ENCODE measurements at regions not wholly inside any gene's neighbourhood (a gene's known extent, or its start where the extent isn't known, plus 50 kb on each side); places are given as distances from the start of the nearest gene placed in this dataset.

DNA sequence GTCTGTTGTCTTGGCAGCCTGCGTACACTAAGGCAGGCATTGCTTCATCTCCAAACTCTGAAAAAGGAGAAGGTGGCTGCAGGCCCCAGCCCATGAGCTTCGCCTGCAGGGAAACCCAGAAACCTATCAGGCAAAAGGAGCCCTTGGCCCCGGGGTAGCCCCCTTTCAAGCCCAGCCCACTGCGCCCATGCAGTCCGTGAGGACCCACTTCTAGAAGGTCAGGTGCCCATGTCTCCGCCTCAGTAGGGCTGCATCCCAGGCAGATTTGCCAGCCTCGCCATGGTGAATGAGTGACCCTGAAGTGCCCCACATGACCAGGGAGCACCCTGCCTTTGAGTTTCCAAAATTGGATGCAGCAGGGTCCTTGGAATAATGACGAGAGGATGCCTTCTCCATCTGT lies 1158.4 kb downstream of the BRD1 start:
- TF ChIP-seq POLR2AphosphoS5 (IDR thresholded peaks at IDR 0.05) (no peak), POLR2A (IDR thresholded peaks at IDR 0.05) (no peak)
- TF ChIP-seq, protein P1, sequence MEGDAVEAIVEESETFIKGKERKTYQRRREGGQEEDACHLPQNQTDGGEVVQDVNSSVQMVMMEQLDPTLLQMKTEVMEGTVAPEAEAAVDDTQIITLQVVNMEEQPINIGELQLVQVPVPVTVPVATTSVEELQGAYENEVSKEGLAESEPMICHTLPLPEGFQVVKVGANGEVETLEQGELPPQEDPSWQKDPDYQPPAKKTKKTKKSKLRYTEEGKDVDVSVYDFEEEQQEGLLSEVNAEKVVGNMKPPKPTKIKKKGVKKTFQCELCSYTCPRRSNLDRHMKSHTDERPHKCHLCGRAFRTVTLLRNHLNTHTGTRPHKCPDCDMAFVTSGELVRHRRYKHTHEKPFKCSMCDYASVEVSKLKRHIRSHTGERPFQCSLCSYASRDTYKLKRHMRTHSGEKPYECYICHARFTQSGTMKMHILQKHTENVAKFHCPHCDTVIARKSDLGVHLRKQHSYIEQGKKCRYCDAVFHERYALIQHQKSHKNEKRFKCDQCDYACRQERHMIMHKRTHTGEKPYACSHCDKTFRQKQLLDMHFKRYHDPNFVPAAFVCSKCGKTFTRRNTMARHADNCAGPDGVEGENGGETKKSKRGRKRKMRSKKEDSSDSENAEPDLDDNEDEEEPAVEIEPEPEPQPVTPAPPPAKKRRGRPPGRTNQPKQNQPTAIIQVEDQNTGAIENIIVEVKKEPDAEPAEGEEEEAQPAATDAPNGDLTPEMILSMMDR (IDR thresholded peaks at IDR 0.05 in 8 of 11, conservative IDR thresholded peaks at IDR 0.05 in 3 of 11), result no peak

Measured in spleen (tissue), 7 donors.